ENCODE measurements at regions not wholly inside any gene's neighbourhood (a gene's known extent, or its start where the extent isn't known, plus 50 kb on each side); places are given as distances from the start of the nearest gene placed in this dataset.
"Not testable (repeated sequence)": the region's sequence is repeated elsewhere in the genome, so short reads cannot be mapped to it uniquely, and the experiment has no call there.

DNA sequence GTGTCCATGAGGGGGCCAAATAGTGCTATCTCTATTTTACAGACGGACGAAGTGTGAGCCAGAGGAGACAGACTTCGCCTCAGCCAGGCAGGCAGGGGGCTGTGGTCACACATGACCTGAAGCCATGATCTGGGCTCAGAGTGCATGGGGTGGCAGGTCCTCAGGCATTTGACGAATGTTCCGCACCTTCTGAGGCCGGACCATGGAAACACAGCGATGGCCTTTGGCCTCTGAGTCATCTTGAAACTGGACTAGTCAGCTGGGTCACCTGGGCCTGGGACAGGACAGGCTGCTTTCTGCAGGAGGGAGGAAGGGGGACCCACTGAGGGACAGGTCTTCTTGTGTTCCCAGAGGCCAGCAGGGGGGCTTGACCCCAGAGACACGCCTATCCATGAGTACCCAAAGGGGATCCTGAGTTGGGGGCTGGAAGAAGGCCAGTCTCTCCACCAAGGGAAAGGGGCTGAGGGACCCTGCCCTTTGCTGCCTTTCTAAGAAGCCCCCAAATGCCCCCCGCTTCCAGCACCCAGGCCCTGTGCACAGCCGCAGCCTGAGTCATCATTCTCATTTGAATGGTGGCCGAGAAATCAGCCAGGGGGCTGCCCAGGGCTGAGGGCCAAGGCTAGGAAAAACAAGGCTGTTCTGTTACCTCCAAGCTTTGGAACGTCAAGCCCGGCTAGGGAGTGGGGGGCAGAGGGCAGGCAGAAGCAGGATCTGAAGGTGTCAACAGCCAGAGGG lies 142.9 kb downstream of the GTF2IRD2B start:
- not testable (repeated sequence) for TF ChIP-seq CTCF, POLR2A, EP300 (IDR thresholded peaks at IDR 0.05)

Measured in stomach (tissue), 4 donors.